ENCODE measurements at regions not wholly inside any gene's neighbourhood (a gene's known extent, or its start where the extent isn't known, plus 50 kb on each side); places are given as distances from the start of the nearest gene placed in this dataset.

- no peaks in the 10 kb centered on the region for H3K36me3 ChIP-seq
- no peaks in the 10 kb centered on the region for H3K27me3 ChIP-seq
- no peak overlapping the region for H3K27ac ChIP-seq
- intact Hi-C loops (cut with DNase I; ENCODE audit: low total_unique reads): no loop called here
- H3K4me1 ChIP-seq: no peaks in the 10 kb centered on the region
- TF ChIP-seq POLR2AphosphoS5 (IDR thresholded peaks at IDR 0.05) (no peak), CTCF (IDR thresholded peaks at IDR 0.05) (no peak), POLR2A (IDR thresholded peaks at IDR 0.05) (no peak)
- H3K9me3 ChIP-seq: no peaks in the 10 kb centered on the region
- DNase-seq (ENCODE audit: low spot score in 2 of 2): no peak
- no peak overlapping the region for H3K4me3 ChIP-seq
These were observed 221.5 kb upstream of the MPDZ start for GRCh38 chr9:13501018-13501417.

GRCh38 chr9:13500034-13500433 lies 220.5 kb upstream of the MPDZ start:
- no peak overlapping the region for H3K27ac ChIP-seq
- intact Hi-C loops (cut with DNase I; ENCODE audit: low total_unique reads): no loop called here
- TF ChIP-seq CTCF (IDR thresholded peaks at IDR 0.05) (no peak), POLR2A (IDR thresholded peaks at IDR 0.05) (no peak), POLR2AphosphoS5 (IDR thresholded peaks at IDR 0.05) (no peak)
- H3K4me1 ChIP-seq: no peaks in the 10 kb centered on the region
- H3K36me3 ChIP-seq: no peaks in the 10 kb centered on the region
- H3K4me3 ChIP-seq: no peak overlapping the region
- no peaks in the 10 kb centered on the region for H3K27me3 ChIP-seq
- no peak for DNase-seq (ENCODE audit: low spot score in 2 of 2)
- no peaks in the 10 kb centered on the region for H3K9me3 ChIP-seq

GRCh38 chr9:13493697-13494096 lies 214.2 kb upstream of the MPDZ start:
- Histone ChIP-seq H3K9me3 (no peaks in the 10 kb centered on the region), H3K27me3 (no peaks in the 10 kb centered on the region), H3K36me3 (no peaks in the 10 kb centered on the region), H3K4me3 (no peak overlapping the region), H3K27ac (peak overlapping the region; percentile 77 to 85), H3K4me1 (peaks cover 3 to 14% of the 10 kb centered on the region in 2 donors)
- intact Hi-C loops (cut with DNase I; ENCODE audit: low total_unique reads): no loop called here
- DNase-seq (ENCODE audit: low spot score in 2 of 2): peak in 1 of 2 donors; percentile 50
- TF ChIP-seq CTCF (IDR thresholded peaks at IDR 0.05) (no peak), POLR2AphosphoS5 (IDR thresholded peaks at IDR 0.05) (peak in 1 of 3 donors; percentile 15), POLR2A (IDR thresholded peaks at IDR 0.05) (no peak)

GRCh38 chr9:13491493-13492424 lies 212.3 kb upstream of the MPDZ start:
- Histone ChIP-seq H3K36me3 (no peaks in the 10 kb centered on the region), H3K27ac (peak overlapping the region; percentile 77 to 85), H3K27me3 (no peaks in the 10 kb centered on the region), H3K4me1 (peaks cover 3 to 17% of the 10 kb centered on the region in 2 donors), H3K9me3 (no peaks in the 10 kb centered on the region), H3K4me3 (no peak overlapping the region)
- intact Hi-C loops (cut with DNase I; ENCODE audit: low total_unique reads): no loop called here
- DNase-seq (ENCODE audit: low spot score in 2 of 2): peak in 1 of 2 donors; percentile 87
- TF ChIP-seq CTCF (IDR thresholded peaks at IDR 0.05) (no peak), POLR2AphosphoS5 (IDR thresholded peaks at IDR 0.05) (peak in 1 of 3 donors; percentile 62)

GRCh38 chr9:13491138-13491492 lies 211.6 kb upstream of the MPDZ start:
- H3K36me3 ChIP-seq: no peaks in the 10 kb centered on the region
- peak overlapping the region; percentile 77 to 85 for H3K27ac ChIP-seq
- intact Hi-C loops (cut with DNase I; ENCODE audit: low total_unique reads): no loop called here
- no peak for DNase-seq (ENCODE audit: low spot score in 2 of 2)
- peaks cover 3 to 17% of the 10 kb centered on the region in 2 donors for H3K4me1 ChIP-seq
- H3K27me3 ChIP-seq: no peaks in the 10 kb centered on the region
- no peaks in the 10 kb centered on the region for H3K9me3 ChIP-seq
- no peak overlapping the region for H3K4me3 ChIP-seq
- TF ChIP-seq POLR2AphosphoS5 (IDR thresholded peaks at IDR 0.05) (no peak), CTCF (IDR thresholded peaks at IDR 0.05) (no peak), POLR2A (IDR thresholded peaks at IDR 0.05) (no peak)
